ENCODE measurements at regions not wholly inside any gene's neighbourhood (a gene's known extent, or its start where the extent isn't known, plus 50 kb on each side); places are given as distances from the start of the nearest gene placed in this dataset.

- TF ChIP-seq CTCF (IDR thresholded peaks at IDR 0.05; ENCODE audit: low read length) (no peak), EZH2 (optimal IDR thresholded peaks at IDR 0.05; ENCODE audit: low read depth, low read length) (no peak), EZH2phosphoT487 (IDR thresholded peaks at IDR 0.05; ENCODE audit: low read length) (no peak)
- no peak for DNase-seq
Measured at GRCh38 chr12:98228683-98229539, 286.5 kb upstream of the TMPO start.

DNA sequence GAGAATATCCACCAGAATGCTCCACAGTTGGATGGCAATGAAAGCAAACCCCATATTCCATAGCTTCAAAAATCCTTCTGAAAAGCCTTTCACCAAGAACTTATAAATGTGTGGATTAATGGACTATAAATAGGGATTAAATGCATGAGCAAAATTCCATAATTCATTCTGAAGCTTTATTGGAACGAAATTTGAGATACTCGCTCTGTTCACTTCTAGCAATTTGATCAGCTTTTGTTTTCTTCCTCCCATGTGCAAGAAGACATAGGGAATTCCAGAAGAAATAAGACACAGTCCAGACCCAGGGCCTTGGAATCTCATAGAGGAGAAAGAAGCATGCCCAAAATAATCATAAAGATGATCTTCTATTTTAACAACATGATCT, 285.9 kb upstream of the TMPO start:
- H3F3A ChIP-seq (ENCODE audit: insufficient read depth, low read length): peaks cover 7% of the 10 kb centered on the region
- H3K9me3 ChIP-seq (replicated peaks; ENCODE audit: insufficient read depth, low read length): no peaks in the 10 kb centered on the region
- no peak for TF ChIP-seq EZH2phosphoT487 (IDR thresholded peaks at IDR 0.05; ENCODE audit: low read length)
- no peak overlapping the region for H3K9ac ChIP-seq (ENCODE audit: low read length)
- no peak for DNase-seq
- H3K36me3 ChIP-seq (replicated peaks; ENCODE audit: insufficient read depth, low read length): no peaks in the 10 kb centered on the region
- no peaks in the 10 kb centered on the region for H3K79me2 ChIP-seq (ENCODE audit: low read length)
- no peak overlapping the region for H3K4me3 ChIP-seq (ENCODE audit: low read length)
- no peaks in the 10 kb centered on the region for H3K9me2 ChIP-seq (replicated peaks; ENCODE audit: insufficient read depth, low read length)
- H2AFZ ChIP-seq (ENCODE audit: low read length): no peak overlapping the region
- H3K27me3 ChIP-seq (replicated peaks; ENCODE audit: insufficient read depth, low read length): no peaks in the 10 kb centered on the region
- H3K4me2 ChIP-seq (ENCODE audit: low read depth, low read length): no peak overlapping the region
- peaks cover 17% of the 10 kb centered on the region for H3K4me1 ChIP-seq (ENCODE audit: low read length)
- H3K27ac ChIP-seq (ENCODE audit: low read length): no peak overlapping the region
- H4K20me1 ChIP-seq (ENCODE audit: insufficient read depth, low read length): no peaks in the 10 kb centered on the region

More at GRCh38 chr12:98228683-98229539, 286.5 kb upstream of the TMPO start:
- Histone ChIP-seq H3K79me2 (ENCODE audit: low read length) (no peaks in the 10 kb centered on the region), H3K9me3 (replicated peaks; ENCODE audit: insufficient read depth, low read length) (no peaks in the 10 kb centered on the region), H3K27me3 (replicated peaks; ENCODE audit: insufficient read depth, low read length) (no peaks in the 10 kb centered on the region), H3K36me3 (replicated peaks; ENCODE audit: insufficient read depth, low read length) (no peaks in the 10 kb centered on the region), H3K27ac (ENCODE audit: low read length) (no peak overlapping the region), H3F3A (ENCODE audit: insufficient read depth, low read length) (peaks cover 10% of the 10 kb centered on the region), H2AFZ (ENCODE audit: low read length) (no peak overlapping the region), H3K4me3 (ENCODE audit: low read length) (no peak overlapping the region), H3K4me1 (ENCODE audit: low read length) (peaks cover 23% of the 10 kb centered on the region), H3K9me2 (replicated peaks; ENCODE audit: insufficient read depth, low read length) (no peaks in the 10 kb centered on the region), H3K4me2 (ENCODE audit: low read depth, low read length) (no peak overlapping the region), H4K20me1 (ENCODE audit: insufficient read depth, low read length) (no peaks in the 10 kb centered on the region), H3K9ac (ENCODE audit: low read length) (no peak overlapping the region)

GRCh38 chr12:98232753-98233390, 282.5 kb upstream of the TMPO start:
- Histone ChIP-seq H3K79me2 (ENCODE audit: low read length) (no peaks in the 10 kb centered on the region), H3K27me3 (replicated peaks; ENCODE audit: insufficient read depth, low read length) (no peaks in the 10 kb centered on the region), H3K4me2 (ENCODE audit: low read depth, low read length) (no peak overlapping the region), H3F3A (ENCODE audit: insufficient read depth, low read length) (no peaks in the 10 kb centered on the region), H3K9me3 (replicated peaks; ENCODE audit: insufficient read depth, low read length) (no peaks in the 10 kb centered on the region), H3K4me3 (ENCODE audit: low read length) (no peak overlapping the region), H3K9me2 (replicated peaks; ENCODE audit: insufficient read depth, low read length) (no peaks in the 10 kb centered on the region), H4K20me1 (ENCODE audit: insufficient read depth, low read length) (no peaks in the 10 kb centered on the region), H3K9ac (ENCODE audit: low read length) (no peak overlapping the region), H2AFZ (ENCODE audit: low read length) (no peak overlapping the region), H3K4me1 (ENCODE audit: low read length) (no peaks in the 10 kb centered on the region), H3K27ac (ENCODE audit: low read length) (no peak overlapping the region), H3K36me3 (replicated peaks; ENCODE audit: insufficient read depth, low read length) (no peaks in the 10 kb centered on the region)
- no peak for DNase-seq
- no peak for TF ChIP-seq CTCF (IDR thresholded peaks at IDR 0.05; ENCODE audit: low read length)
- no peak for TF ChIP-seq EZH2phosphoT487 (IDR thresholded peaks at IDR 0.05; ENCODE audit: low read length)
- no peak for TF ChIP-seq EZH2 (optimal IDR thresholded peaks at IDR 0.05; ENCODE audit: low read depth, low read length)

DNA sequence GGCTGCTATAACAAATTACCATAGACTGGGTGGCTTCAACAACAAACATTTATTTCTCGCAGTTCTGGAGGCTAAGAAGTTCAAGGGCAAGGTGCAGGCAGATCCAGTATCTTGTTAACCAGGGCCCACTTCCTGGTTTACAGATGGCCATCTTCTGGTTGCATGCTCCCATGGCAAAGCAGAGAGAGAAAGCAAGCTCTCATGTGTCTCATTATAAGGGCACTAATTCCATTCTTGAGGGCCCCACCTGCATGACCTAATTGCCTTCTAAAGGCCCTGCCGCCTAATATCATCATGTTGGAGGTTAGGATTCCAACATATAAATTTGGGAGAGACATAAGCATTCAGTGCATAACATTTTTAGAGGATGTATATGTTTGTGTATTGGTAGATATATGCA, 280.1 kb upstream of the TMPO start:
- no peak for DNase-seq
- no peak overlapping the region for H3K4me3 ChIP-seq (ENCODE audit: low read length)
- no peaks in the 10 kb centered on the region for H3K9me2 ChIP-seq (replicated peaks; ENCODE audit: insufficient read depth, low read length)
- H3K9ac ChIP-seq (ENCODE audit: low read length): no peak overlapping the region
- no peaks in the 10 kb centered on the region for H3F3A ChIP-seq (ENCODE audit: insufficient read depth, low read length)
- H3K9me3 ChIP-seq (replicated peaks; ENCODE audit: insufficient read depth, low read length): no peaks in the 10 kb centered on the region
- H2AFZ ChIP-seq (ENCODE audit: low read length): no peak overlapping the region
- no peaks in the 10 kb centered on the region for H4K20me1 ChIP-seq (ENCODE audit: insufficient read depth, low read length)
- H3K4me1 ChIP-seq (ENCODE audit: low read length): no peaks in the 10 kb centered on the region
- no peaks in the 10 kb centered on the region for H3K36me3 ChIP-seq (replicated peaks; ENCODE audit: insufficient read depth, low read length)
- H3K27ac ChIP-seq (ENCODE audit: low read length): no peak overlapping the region
- H3K79me2 ChIP-seq (ENCODE audit: low read length): no peaks in the 10 kb centered on the region
- H3K4me2 ChIP-seq (ENCODE audit: low read depth, low read length): no peak overlapping the region
- H3K27me3 ChIP-seq (replicated peaks; ENCODE audit: insufficient read depth, low read length): no peaks in the 10 kb centered on the region
- no peak for TF ChIP-seq EZH2phosphoT487 (IDR thresholded peaks at IDR 0.05; ENCODE audit: low read length)
- TF ChIP-seq EZH2 (optimal IDR thresholded peaks at IDR 0.05; ENCODE audit: low read depth, low read length): no peak
- TF ChIP-seq CTCF (IDR thresholded peaks at IDR 0.05; ENCODE audit: low read length): no peak
